Left renal pelvis (tissue), 4 donors: ENCODE measurements at regions not wholly inside any gene's neighbourhood (a gene's known extent, or its start where the extent isn't known, plus 50 kb on each side); places are given as distances from the start of the nearest gene placed in this dataset.
"Not testable (repeated sequence)": the region's sequence is repeated elsewhere in the genome, so short reads cannot be mapped to it uniquely, and the experiment has no call there.

Experiments
- DNase-seq, 4 donors: peaks; one replicate each; pipeline ENCODE4 v3.0.0-alpha.2; 2013; ENCODE audit warnings: low read depth in 4 of 4, low spot score in 3 of 4

DNA sequence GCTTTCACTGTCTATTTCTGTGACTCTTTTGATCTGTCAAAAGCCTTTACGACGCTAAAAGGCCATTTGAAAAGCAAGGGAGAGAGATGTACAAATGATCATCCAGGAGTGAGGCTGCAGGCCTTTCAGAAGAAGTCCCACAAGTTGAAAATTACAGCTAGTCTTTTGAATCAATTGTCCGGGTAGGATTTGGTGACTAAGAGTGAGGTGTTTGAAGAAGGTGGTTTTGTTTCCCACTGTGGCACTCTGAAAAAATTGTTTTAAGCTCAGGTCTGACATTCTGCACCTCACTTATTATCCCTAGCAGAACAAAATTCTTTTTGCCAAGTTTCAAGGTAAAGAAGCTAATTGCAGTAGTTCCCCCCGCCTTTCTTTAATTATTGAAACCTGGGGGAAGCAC is 50.8 kb upstream of the TMEM108 start:
- no peak for DNase-seq

DNA sequence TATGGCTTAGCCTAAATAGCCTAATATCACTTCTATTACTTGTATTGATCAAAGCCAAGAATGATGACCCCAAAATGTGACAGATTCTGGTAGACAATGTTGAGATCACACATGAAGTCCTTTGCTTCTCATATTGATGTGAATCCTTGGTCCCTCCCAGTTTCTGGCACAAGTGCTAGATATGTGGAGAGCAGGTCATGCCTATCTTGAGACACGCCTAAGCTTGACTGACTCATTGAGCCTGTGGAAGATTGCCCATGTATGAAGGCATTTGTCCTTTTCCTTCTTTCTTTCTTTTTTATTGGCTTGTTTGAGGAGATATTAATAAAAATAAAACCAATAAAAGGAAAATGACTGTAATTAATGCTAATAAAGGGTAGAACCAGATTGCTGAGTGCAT is 54.0 kb upstream of the TMEM108 start:
- no peak for DNase-seq

DNA sequence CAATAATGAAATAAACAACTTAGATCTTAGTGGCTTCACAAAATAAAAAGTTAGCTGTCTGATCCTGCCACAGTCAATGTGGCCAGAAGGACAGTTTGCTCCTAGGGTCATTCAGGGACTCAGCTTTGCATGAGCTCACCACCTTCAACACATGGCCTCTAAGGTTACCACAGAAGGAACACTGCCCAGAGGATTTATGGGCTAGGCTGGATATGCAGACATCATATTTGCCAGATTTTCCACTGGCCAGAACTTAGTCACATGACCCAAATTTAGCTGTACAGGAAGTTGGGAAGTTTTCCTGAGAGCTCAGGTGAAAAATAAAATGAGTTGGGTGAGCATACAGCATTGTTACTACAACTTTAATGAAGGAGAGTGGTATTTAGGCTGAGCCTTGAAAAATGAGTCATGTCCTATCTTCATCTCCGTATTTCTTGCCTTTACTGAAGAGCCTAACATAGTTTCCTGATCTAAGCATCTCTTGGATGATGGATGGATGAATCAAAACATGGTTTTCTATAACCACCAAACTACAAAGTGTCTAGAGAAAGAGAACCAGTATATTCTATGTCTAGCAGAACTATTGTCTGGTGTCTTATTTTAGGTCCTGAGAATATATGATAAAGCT is 54.9 kb upstream of the TMEM108 start:
- DNase-seq: no peak

DNA sequence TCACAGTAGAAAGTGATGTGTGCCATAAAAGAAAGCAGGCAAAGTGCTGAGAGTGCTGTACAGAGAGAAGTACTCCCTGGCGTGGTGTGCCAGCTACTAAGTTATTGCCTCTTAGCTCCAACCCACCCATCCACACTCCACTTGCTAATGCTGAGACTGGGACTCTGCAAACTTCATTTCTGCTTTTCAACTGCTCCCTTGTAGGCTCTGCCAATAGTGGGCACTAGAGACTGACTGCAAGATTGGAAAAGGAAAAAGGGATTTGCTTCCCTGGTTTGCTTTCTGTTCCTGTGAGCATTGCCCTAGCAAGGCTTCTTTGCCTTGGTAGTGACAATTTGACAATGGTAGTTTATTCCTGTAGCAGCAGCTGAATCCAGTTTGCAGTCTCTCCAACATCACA is 56.5 kb upstream of the TMEM108 start:
- DNase-seq: no peak

DNA sequence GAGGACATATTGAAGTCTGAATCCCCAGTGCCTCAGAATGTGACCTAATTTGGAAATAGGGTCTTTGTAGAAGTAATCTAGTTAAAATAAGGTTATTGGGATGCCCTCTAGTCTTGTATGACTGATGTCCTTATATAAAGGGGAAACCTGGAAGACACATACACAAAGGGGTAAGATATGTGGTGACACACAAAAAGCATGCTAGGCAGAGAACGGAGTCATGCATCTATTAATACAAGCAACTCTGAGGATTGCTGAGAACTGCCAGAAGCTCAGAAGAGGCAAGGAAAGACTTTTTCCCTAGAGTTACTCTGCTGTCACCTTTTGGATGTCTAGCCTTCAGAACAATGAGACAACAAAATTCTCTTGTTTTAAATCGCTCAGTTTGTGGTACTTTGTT is 58.1 kb upstream of the TMEM108 start:
- DNase-seq: no peak

DNA sequence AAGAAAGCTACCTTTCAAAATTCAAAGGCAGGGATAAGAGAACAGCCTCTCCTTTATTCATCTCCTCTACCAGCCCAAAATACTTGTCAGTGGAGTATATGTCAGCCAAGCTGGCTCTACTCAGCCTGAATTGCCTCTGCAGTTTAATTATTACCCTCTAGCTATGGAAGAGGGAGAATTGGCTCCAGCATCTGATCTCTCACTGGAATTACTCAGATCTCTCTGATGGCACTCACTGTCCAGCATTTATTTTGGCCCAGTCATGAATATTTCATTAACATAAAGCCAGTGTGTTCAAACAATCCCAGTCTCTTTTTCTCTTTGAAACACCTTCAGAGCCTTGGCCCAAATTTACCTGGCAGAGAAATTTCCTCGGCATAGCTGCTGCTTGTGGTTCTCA is 58.6 kb upstream of the TMEM108 start:
- no peak for DNase-seq

DNA sequence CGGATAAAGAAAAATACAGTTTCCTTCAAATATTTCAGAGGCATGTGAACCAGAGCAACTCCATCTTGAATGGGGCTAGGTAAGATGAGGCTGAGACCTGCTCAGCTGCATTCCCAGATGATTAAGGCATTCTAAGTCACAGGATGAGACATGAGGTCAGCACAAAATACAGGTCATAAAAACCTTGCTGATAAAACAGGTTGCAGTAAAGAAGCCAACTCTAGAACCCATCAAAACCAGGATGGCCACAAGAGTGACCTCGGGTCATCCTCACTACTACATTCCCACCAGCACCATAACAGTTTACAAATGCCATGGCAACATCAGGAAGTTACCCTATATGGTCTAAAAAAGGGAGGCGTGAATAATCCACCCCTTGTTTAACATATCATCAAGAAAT is 59.2 kb upstream of the TMEM108 start:
- DNase-seq: not testable (repeated sequence)

DNA sequence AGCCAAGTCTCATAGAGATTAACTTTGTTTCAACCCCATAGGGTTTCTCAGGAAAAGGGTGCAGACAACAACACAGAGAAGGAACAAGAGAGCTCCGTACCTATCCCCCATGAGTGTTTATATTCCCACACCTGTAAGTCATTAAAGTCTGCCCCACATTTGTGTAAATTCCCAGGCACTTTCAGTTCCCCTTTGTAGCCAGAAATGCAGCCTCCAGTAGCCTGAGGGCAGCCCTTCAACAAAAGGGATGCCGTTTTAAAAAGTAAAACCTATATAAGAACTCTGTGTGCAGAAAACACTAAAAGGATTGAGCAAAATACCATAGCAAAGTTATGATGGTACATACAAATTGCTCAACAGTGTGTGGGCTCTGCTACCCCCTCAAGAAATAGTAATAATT is 59.7 kb upstream of the TMEM108 start:
- no peak for DNase-seq

DNA sequence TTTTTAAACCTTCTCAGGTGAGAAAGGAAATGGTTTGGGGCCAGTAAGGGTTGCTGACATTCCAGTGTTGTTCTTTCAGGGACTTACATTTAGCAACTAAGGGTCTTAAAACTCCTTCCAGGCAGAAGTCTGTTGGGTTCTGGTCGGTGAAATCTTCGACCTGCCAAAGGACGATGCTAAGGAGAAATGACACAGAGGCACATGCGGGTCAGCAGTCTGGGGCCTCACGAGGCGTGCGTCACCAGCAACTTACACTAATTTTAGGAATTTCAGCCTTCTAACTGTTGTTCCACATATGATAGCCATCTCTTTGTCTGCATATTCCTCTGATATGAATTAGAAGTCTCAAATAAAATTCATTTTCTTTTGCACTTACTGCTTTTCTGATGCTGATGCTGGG is 64.1 kb upstream of the TMEM108 start:
- DNase-seq: no peak

DNA sequence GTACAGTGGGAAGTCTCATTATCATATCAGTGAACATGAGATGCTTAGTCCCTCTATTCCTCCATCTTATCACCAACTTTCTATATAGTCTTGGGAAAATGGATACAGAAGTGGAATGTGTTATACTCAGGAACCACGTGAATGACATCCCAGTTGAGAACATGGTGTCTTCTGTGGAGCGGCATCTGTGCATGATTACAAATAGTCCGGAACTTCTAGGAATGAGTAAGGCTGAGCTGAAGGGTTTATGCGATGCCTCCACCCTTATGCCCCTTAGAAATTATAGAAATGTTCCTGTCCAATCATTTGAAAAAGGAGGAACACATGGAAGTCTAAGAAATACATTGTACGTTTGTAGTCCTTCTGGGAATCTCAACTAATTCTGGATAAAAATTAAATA is 64.8 kb upstream of the TMEM108 start:
- no peak for DNase-seq

DNA sequence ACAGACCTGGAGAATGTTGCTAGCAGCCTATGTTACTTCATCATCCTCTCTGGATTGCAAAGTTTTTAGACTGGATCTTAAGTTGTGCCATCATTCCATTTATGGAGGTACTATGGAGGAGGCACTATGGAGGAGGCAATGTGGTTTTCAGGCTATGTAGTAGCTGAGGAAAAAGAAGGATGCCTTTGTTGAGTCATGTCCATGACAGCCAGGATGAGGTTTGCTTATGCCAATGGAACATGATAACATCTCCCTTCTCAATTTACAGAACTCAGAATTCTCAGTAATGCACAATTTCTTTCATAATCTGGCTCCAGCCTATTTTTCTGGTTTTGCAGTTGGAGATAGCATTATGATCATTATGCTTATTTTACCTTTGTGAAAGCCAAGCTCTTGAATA is 65.9 kb upstream of the TMEM108 start:
- DNase-seq: no peak

DNA sequence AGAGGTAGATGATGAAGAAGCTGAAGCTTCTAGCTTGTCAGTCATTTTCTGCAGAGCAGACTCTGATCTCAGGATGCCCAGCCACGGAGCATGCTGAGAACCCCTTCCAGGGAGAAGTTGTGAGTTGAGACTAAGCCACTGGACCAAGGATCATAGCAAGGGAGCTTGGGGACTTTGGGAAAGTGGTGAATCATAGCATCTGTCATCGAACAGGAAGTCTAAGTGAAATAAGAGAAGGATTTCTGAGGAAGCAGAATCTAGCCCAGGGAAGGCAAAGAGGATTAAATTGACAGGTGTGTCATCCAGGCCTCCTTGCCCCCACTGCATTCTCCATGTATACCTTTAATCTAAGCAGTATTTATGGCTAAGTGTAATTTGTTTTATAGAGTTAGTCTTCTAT is 71.8 kb upstream of the TMEM108 start:
- no peak for DNase-seq

DNA sequence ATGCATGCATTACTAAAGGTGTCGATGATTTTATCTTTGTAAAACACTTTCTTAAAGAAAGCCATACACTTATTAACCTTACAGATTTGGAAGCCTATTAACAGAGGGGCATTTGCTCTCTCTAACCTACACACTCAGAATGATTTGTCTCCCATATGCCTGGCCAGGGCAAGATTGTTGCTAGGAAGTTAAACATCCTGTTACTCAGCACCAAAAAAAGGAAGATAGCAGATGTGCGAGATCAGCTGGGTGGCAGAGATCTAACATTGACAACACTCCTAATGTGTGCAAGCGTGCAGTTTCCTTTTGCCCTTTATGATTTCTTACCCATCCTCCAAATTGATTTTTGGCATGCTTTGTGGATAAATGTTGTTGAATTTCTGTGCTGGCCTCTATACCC is 73.9 kb upstream of the TMEM108 start:
- DNase-seq: no peak

DNA sequence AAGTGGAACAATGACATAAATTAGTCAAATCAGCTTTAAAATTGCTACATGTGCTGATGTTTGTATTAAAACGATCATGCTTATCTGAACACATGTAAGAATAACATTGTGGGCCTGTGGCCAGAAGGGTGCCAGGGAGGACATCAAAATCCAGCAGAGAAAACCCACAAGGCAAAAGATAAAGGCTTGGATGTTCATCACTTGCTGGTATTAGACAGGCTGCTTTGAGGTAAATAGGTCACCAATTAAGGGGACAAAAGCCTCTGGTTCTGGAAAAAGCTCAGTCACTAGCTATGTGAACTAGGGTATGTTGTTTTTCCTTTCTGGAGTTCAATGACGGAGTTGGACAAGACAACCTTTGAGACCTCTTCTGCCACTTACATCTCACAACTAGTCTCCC is 74.4 kb upstream of the TMEM108 start:
- no peak for DNase-seq

DNA sequence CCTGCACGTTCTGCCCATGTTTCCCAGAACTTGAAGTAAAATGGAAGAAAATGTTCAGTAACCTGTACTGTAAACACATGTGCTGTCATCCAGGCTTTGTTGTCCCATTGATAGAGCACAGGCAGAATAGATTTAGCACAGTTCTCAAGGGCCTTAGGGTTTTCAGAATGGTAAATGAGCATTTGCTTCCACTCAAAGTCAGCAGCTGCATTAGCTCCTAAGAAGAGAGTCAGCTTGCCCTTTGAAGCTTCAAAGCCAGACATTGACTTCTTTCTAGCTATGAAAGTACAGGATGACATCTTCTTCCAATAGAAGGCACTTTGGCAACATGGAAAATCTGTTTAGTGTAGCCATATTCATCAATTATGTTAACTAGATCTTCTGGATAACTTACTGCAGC is 76.2 kb upstream of the TMEM108 start:
- DNase-seq: no peak

DNA sequence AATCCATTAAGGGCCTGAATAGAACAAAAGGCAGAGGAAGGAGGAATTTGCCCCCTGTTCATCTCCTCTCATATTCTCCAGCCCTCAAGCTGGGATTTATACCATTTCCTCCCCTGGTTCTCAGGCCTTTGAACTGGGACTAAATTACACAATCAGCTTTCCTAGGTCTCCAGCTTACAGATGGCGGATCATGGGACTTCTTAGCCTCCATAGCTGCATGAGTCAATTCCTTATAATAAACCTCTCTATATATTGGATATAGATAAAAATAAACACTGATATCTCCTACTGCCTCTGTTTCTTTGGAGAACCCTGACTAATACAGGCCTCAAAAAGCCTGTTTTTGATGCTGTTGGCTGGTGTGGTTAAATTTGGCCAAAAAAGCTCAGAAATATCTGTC is 84.5 kb upstream of the TMEM108 start:
- DNase-seq: no peak

DNA sequence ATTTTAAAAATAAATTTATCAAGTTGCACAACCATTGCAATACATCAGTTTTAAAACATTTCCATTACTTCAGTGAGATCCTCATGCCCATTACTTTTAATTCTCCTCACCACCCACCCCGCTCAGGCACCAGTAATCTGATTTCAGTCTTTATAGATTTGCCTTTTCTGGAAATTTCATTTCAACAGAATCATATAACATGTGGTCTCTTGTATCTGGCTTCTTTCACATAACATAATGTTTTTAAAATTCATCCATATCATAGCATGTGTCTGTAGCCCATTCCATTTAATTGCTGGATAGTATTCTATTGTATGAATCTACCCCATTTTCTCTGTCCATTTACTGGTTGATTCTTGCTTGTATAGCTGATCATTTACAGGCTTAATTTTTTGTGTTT is 110.3 kb upstream of the TMEM108 start:
- no peak for DNase-seq

DNA sequence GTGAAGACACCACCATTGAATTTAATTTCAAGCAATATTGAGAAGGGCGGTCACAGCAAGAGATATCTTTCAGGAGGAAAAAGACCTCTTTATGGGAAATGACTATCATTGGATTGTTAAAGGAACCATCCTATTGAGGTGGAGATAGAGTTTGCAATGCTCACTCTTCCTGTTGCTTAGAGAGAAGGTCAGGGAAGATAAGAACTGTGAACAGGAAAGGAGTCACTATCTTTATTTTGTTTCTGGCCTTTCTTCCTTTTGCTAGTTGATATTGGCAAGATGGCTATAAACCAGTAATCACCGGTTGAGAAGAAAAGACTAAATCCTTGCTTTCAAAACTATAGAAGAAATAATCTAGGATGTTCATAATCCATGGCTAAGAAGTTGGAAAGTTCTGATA is 112.1 kb upstream of the TMEM108 start:
- DNase-seq: no peak

DNA sequence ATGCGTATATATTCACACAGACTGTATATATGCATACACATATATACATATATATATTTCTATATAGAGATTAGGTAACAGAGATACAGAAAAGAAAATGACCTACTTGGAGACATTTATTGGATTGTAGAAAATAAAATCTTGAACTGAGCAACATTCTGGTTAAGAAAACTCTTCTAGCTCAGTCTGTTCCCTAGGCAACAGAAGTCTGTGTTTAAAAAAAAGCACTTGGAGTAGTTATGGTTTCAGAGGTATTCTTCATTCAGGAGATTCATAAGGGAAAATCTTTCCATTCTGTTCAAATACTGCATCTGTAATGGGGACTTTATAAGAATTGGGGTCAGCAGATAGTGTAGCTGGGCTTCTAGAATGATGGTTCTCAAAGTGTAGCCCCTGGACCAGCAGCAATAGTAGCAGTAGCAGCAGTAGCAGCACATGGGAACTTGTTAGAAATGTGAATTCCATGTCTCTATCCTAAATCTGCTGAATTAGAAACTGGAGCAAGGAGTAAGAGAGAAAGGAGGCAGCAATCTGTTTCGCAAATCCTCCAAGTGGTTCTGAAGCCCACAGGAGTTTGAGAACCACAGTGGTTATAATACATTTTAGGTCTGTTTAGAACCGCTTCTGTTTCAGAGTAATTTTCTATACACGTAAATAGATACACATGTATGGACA is 112.8 kb upstream of the TMEM108 start:
- DNase-seq: no peak

DNA sequence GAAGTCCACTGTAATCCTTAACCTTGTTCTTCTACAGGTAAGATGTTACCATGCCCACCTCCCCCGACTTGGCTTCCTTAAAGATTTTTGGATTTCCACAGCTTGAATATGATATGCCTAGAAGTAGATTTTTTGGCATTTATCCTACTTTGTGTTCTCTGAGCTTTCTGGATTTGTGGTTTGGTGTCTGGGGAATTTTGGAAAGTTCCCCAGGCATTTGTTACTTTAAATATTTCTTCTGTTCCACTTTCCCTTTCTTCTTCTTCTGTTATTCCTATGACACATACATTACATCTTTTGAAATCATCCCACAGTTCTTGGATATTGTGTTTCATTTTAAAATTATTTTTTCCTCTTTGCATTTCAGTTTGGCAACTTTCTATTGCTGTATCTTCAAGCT is 122.1 kb upstream of the TMEM108 start:
- no peak for DNase-seq

DNA sequence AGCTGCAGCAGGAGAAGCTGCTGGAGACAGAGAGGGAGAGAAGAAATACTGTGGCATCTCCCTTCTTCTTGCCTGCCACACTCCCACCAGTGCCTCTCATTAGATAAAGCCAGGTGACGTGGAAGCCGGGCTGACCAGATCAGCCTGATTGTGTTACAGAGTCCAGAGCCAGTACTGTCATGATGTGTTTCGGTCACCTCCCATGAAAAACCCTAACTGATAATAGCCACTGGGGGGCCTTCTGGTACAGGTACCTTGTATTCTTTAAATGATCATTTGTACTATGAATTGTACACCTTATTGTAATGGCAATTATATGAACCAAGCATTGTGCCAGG is 125.8 kb upstream of the TMEM108 start:
- DNase-seq: no peak

DNA sequence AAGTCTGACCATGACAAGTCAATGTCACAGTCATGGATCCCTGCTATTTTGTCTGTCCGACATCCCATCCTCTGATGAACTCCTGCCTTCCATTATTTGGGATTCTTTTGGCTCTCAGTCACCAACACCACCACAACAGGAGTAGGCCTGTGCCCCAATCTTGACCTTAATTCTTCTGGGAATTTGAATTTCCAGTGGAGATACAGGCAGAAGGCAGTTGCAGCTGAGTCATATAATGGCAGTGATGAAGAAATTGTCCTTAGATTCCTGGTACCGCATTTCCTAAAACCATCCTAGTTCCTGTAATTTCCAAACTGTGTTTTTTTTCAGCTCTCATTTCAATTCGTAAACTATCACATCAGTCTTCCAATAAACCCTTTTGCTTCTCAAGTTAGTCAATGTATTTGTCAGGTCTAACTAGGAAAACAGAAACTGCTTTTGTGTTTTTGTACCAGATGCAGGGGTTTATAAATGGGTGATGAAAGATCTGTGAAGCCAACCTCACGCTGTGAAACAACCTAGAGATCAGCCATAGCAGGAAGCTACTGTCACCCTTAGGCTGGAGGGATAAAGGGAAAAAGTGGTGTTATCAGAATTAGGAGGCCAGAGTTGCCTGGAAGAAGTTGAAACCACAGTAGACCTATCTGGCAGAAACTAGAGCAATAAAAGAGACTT is 126.3 kb upstream of the TMEM108 start:
- no peak for DNase-seq

DNA sequence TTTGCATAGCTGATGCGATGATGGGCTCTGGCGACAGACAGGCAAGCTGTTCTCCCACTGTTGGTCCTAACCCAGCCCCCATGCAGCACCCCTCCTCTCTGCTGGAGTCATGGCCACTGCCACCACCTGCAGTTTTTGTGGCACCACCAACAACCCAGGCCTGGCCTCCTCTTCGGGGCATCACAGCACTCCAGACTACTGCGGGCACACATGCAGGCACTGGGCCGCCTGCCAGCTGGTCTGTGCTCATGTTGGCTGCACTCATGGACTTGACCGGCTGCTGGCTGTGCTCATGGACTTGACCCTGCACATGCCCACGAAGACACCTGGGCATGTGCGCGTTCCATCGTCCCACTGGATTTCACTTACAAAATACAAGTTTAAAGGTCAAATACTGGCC is 130.9 kb upstream of the TMEM108 start:
- no peak for DNase-seq
